ENCODE measurements at regions not wholly inside any gene's neighbourhood (a gene's known extent, or its start where the extent isn't known, plus 50 kb on each side); places are given as distances from the start of the nearest gene placed in this dataset.

- Histone ChIP-seq H3K4me2 (ENCODE audit: extremely low read depth, insufficient read depth, low read length) (no peak overlapping the region), H3K9me3 (ENCODE audit: control insufficient read depth, insufficient read depth, low read depth, low read length) (no peaks in the 10 kb centered on the region), H3K27me3 (ENCODE audit: control insufficient read depth, insufficient read depth, low read length) (no peaks in the 10 kb centered on the region), H3K4me1 (ENCODE audit: control insufficient read depth, extremely low read depth, insufficient read depth, low read length) (no peaks in the 10 kb centered on the region), H3K79me2 (ENCODE audit: control insufficient read depth, insufficient read depth, low read length) (no peaks in the 10 kb centered on the region), H3K27ac (ENCODE audit: insufficient read depth, low read length) (no peak overlapping the region), H3K9ac (ENCODE audit: insufficient read depth, low read length) (no peak overlapping the region), H3K4me3 (replicated peaks in 1 of 4; ENCODE audit: control extremely low read depth in 1 of 4, insufficient read depth in 1 of 4, low read depth in 3 of 4, low read length in 4 of 4) (no peak overlapping the region), H4K20me1 (ENCODE audit: control insufficient read depth, extremely low read depth, insufficient read depth, low read length) (no peaks in the 10 kb centered on the region), H3K36me3 (ENCODE audit: control insufficient read depth, insufficient read depth, low read length) (no peaks in the 10 kb centered on the region), H2AFZ (ENCODE audit: low read length) (no peak overlapping the region)
- no peak for TF ChIP-seq EZH2 (IDR thresholded peaks at IDR 0.05; ENCODE audit: low read length, missing control alignments)
- TF ChIP-seq CTCF (conservative IDR thresholded peaks at IDR 0.05 in 1 of 2, IDR thresholded peaks at IDR 0.05 in 1 of 2; ENCODE audit: low read depth in 1 of 2, low read length in 2 of 2) = no peak
- no peak for DNase-seq (ENCODE audit: low read depth in 2 of 2)
These were observed 316.0 kb downstream of the TRIML1 start for GRCh38 chr4:188455062-188455752.

GRCh38 chr4:188459381-188459780 is 320.1 kb downstream of the TRIML1 start:
- Histone ChIP-seq H2AFZ (ENCODE audit: low read length) (no peak overlapping the region), H4K20me1 (ENCODE audit: control insufficient read depth, extremely low read depth, insufficient read depth, low read length) (no peaks in the 10 kb centered on the region), H3K27me3 (ENCODE audit: control insufficient read depth, insufficient read depth, low read length) (no peaks in the 10 kb centered on the region), H3K27ac (ENCODE audit: insufficient read depth, low read length) (no peak overlapping the region), H3K4me3 (replicated peaks in 1 of 4; ENCODE audit: control extremely low read depth in 1 of 4, insufficient read depth in 1 of 4, low read depth in 3 of 4, low read length in 4 of 4) (no peak overlapping the region), H3K9ac (ENCODE audit: insufficient read depth, low read length) (no peak overlapping the region), H3K4me1 (ENCODE audit: control insufficient read depth, extremely low read depth, insufficient read depth, low read length) (no peaks in the 10 kb centered on the region), H3K79me2 (ENCODE audit: control insufficient read depth, insufficient read depth, low read length) (no peaks in the 10 kb centered on the region), H3K9me3 (ENCODE audit: control insufficient read depth, insufficient read depth, low read depth, low read length) (no peaks in the 10 kb centered on the region), H3K4me2 (ENCODE audit: extremely low read depth, insufficient read depth, low read length) (no peak overlapping the region), H3K36me3 (ENCODE audit: control insufficient read depth, insufficient read depth, low read length) (no peaks in the 10 kb centered on the region)
- TF ChIP-seq EZH2 (IDR thresholded peaks at IDR 0.05; ENCODE audit: low read length, missing control alignments) (no peak), CTCF (conservative IDR thresholded peaks at IDR 0.05 in 1 of 2, IDR thresholded peaks at IDR 0.05 in 1 of 2; ENCODE audit: low read depth in 1 of 2, low read length in 2 of 2) (no peak)
- DNase-seq (ENCODE audit: low read depth in 2 of 2) = no peak

GRCh38 chr4:188463909-188464308 is 324.7 kb downstream of the TRIML1 start:
- DNase-seq (ENCODE audit: low read depth in 2 of 2) = no peak
- H3K4me1 ChIP-seq (ENCODE audit: control insufficient read depth, extremely low read depth, insufficient read depth, low read length) = no peaks in the 10 kb centered on the region
- no peaks in the 10 kb centered on the region for H3K27me3 ChIP-seq (ENCODE audit: control insufficient read depth, insufficient read depth, low read length)
- H3K9me3 ChIP-seq (ENCODE audit: control insufficient read depth, insufficient read depth, low read depth, low read length) = no peaks in the 10 kb centered on the region
- H2AFZ ChIP-seq (ENCODE audit: low read length) = no peak overlapping the region
- H4K20me1 ChIP-seq (ENCODE audit: control insufficient read depth, extremely low read depth, insufficient read depth, low read length) = no peaks in the 10 kb centered on the region
- no peak overlapping the region for H3K4me3 ChIP-seq (replicated peaks in 1 of 4; ENCODE audit: control extremely low read depth in 1 of 4, insufficient read depth in 1 of 4, low read depth in 3 of 4, low read length in 4 of 4)
- no peak overlapping the region for H3K27ac ChIP-seq (ENCODE audit: insufficient read depth, low read length)
- no peak overlapping the region for H3K4me2 ChIP-seq (ENCODE audit: extremely low read depth, insufficient read depth, low read length)
- no peak overlapping the region for H3K9ac ChIP-seq (ENCODE audit: insufficient read depth, low read length)
- TF ChIP-seq EZH2 (IDR thresholded peaks at IDR 0.05; ENCODE audit: low read length, missing control alignments) (no peak), CTCF (conservative IDR thresholded peaks at IDR 0.05 in 1 of 2, IDR thresholded peaks at IDR 0.05 in 1 of 2; ENCODE audit: low read depth in 1 of 2, low read length in 2 of 2) (no peak)
- H3K79me2 ChIP-seq (ENCODE audit: control insufficient read depth, insufficient read depth, low read length) = no peaks in the 10 kb centered on the region
- no peaks in the 10 kb centered on the region for H3K36me3 ChIP-seq (ENCODE audit: control insufficient read depth, insufficient read depth, low read length)

Measured in fibroblast of lung (primary cell).